Mucosa of gallbladder (tissue), 1 donor: ENCODE measurements at regions not wholly inside any gene's neighbourhood (a gene's known extent, or its start where the extent isn't known, plus 50 kb on each side); places are given as distances from the start of the nearest gene placed in this dataset.
"Not testable (repeated sequence)": the region's sequence is repeated elsewhere in the genome, so short reads cannot be mapped to it uniquely, and the experiment has no call there.

Experiments
- DNase-seq: peaks from one replicate; pipeline ENCODE4 v3.0.0-alpha.2; 2020; ENCODE audit warnings: low spot score
- donor health status: DM: no; HTN: no; CAD: no.

DNA sequence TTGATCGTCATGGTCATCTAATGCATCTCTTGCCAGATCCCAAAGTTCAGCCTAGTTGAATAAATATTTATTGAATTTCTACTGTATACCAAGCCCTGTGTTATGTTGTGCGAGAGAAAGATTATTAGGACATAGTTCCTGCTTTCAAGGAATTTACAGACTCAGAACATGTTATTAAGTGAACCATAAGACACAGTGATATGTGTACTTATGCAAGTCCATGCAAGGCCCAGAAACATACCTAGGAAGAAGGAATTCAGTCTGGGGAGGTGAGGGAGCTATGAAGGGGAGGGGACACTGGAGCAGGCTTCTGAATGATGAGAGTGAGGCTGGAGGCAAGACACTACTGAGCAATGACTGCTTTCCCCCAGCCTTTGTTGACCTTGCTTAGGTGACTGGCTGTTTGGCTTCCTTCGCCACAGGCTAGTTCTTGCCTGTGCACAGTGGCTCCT, 81.4 kb downstream of the ACAA2 start:
- DNase-seq = no peak

DNA sequence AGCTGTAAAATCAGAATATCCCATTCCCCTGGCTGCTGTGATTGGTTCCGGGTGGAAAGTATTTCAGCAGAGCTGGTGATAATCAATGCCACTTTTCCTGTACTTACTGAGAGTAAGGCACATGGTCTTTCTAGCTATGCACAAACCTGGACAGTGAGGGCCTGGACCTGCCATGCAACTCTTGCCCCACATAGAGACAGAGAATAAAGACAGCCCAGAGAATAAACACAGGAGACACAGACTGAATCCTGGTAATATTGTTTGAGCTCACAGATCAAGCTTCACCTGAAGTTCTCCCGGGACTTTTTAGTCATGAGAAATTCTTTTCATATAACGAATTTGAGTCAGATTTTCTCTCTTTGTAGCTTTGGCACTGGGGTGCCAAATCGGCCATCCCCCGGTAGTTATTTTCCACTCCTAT, 81.9 kb downstream of the ACAA2 start:
- DNase-seq = no peak

DNA sequence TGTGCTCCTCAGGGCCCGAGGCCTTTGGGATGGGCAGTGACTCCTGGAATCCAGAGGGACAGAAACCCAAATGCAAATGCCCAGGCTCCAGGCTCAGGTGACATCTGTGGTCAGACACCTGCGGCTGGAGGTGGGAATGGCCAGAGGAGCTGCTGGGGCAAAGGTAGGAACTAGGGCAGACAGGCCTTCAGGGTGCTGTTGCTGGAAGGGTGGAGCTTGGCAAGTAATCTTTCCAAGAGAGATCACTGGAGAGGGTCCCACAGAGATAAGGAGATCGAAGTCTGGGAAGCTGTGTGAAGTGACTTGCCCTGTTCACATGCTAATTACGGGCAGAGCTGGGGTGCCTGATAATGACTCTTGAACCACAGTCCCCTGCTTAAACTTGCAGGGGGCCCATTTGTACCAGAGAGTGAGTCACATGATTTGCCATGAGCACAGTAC, 82.4 kb downstream of the ACAA2 start:
- peak; percentile 26 for DNase-seq

DNA sequence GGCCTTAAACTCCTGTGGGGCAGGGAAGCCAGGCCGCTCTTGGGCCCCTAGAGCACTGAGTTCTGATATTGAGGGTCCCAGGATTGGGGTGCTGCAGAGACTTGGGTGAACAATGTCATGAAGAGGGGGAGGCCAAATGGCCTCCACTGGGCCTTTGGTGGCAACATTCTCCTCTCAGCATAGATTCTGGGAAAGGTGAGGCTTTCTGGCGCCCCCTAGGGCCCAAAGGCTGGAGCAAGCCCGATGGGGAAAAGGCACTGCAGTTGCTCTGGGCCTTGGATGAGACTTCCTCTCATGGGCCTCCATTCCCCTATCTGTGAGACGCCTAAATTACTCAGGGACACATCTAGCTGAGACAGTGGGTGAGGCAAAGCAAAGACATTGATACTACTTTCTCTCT, 84.8 kb downstream of the ACAA2 start:
- DNase-seq = peak; percentile 58

DNA sequence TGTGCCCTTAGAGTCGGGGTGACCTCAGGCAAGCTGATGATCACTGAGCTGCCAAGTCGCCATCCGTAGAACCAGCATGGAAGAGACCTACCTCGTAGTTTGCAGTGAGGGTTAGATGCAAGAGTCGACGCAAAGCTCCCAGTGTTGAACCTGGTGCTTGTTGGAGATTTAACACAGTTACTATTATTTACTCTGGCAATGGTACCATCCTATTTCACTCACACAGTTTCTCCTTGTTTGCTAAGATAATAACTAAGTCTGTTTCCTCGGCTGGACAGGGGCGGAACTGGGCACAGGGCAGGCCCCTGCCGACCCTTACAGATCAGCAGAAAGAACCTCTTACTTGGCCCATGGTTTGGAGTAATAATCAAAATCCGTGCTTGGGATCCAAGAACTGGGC, 85.5 kb downstream of the ACAA2 start:
- DNase-seq = no peak

DNA sequence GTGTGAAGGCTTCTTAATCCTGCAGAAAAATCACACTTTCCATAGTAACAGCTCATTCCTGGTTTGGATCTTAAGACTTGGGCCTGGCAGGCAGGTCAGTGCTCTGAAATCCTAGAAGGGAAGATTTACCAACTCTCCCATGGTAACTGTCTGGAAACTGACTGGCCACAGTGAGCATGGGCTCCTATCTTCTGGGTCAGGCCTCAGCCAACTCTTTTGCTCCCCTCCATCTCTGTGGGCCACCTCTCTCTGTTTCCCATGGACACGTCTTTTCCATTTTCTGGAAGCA, 86.7 kb downstream of the ACAA2 start:
- DNase-seq = no peak

DNA sequence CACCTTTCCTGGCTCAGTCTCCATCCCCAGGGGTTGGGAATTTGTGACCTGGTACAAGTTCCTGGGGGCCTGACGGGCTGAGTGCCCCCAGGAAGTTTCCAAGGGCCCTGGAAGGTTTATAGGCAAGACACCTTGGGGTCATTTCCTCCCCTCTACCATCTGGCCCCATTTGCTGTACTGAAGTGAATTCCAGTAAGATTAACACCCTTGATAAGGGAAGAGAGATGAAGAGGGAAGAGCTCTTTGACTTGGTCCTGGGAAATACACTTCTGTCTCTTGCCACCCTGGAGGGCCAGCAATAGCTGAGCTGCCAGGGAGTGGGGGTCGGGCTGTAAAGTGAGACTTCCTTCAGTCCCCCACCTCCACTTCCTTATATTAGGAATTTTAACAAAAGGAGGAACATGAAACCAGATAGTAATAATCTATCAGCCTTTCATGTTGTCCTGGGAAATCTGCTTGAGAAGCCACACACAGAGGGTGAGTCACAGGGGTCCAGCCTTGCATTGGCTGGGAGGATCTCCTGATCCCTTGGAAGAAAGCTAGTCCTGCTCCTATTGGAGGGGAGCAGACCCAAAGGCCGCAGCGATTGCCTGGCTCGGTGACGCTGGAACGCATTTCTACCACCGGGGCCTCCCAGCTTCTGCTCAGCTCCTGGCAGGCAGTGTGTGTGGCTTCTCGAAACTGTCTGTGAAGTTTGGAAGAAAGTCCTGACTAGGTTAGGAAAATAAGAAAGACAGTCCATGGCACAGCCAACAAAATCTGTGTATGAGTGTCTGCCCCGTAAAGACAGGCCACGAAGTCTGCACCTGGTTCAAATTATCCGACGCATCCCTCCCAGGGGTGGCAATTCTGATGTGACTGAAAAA, 87.3 kb downstream of the ACAA2 start:
- peak; percentile 79 for DNase-seq

DNA sequence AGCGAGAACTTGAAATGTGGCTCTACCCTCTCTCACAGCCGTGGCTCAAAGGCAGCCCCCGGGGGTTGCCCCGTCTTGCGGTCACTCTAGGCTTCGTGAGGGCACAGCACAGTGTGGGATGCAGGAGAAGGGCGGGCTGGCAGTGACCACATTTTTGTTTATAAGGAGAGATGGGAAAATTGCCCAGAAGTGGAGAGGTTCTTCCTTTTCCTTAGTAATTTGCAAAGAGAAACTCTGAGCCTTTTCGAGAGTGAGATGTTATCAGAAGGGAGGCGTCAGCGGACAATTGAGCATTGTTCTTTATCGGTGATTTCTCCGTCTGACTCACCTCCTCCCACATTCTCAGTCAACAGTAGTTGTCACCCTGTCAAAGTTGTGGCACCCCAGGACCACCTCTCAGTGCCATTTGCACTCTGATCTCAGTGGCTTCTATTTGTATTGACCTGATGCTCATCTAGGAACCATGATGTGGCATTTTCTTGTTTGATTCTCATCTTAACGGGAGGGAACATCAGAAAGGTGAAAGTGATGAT, 89.6 kb downstream of the ACAA2 start:
- peak; percentile 62 for DNase-seq

DNA sequence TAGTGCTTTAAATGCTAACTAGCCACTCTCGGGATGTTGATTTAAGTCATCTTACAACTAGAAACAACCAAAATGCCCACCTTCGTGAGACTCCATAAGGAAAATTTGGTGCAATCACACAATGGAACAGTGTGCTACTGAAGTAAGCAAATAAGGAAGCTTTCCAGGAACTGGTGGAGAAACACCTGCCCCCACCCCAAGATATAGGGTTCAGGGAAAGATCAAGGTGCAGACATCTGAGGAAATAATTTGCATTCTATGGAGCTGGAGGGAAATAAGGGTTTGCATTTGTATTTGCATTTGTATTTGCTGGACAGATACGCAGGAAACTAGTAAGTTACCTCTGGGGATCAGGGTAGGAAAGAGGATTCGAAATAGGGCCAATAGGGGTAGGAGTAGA, 90.9 kb downstream of the ACAA2 start:
- peak; percentile 11 for DNase-seq

DNA sequence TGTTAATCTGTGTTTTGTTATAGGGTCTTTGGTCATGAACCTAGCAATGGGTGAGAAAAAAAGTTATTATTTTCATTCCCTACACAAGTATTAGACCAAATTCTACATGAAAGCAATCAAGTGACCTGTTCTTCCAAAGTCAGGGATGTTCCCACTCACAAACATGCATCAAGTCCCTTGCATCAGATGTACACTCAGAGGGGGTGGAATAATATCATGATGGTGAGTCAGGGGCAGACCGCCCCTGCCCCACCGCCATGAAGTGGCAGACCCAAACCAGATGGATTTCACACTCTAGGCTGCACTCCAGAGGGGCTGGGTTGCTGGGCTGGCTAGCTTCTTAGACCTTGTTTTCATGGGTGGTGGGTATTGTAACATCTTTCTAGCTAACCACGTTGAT, 91.4 kb downstream of the ACAA2 start:
- DNase-seq = peak; percentile 6

DNA sequence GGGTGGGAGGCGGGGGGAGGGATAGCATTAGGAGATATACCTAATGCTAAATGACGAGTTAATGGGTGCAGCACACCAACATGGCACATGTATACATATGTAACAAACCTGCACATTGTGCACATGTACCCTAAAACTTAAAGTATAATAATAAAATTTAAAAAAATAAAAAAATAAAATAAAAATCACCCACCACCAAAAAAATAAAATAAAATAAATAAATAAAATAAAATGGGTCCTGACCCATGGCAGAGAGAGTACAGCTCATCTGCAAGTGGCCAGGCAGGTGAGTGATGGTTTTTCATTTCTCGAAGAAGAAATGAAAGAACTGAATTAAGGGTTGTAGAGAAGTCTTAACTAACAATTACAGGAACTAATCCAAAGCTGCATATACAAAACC, 92.4 kb downstream of the ACAA2 start:
- DNase-seq = not testable (repeated sequence)

DNA sequence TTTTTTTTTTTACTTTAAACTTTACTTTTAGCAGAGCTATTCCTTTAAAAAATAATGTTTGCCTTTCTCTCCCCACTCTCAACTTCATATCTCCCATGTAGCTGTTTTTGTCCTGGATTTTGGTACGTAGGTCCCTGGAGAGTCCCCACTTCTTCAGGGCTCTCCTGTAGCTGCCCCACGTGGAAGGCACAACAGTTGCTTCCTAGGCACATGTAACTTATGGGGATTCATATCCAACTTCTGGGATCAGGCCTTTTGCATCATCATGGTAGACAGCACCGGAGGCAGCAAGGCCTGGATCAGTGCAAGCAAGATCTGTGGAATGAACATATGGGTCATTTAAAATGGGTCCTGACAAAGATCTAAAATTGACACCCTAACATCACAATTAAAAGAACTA, 95.7 kb downstream of the ACAA2 start:
- peak; percentile 4 for DNase-seq

DNA sequence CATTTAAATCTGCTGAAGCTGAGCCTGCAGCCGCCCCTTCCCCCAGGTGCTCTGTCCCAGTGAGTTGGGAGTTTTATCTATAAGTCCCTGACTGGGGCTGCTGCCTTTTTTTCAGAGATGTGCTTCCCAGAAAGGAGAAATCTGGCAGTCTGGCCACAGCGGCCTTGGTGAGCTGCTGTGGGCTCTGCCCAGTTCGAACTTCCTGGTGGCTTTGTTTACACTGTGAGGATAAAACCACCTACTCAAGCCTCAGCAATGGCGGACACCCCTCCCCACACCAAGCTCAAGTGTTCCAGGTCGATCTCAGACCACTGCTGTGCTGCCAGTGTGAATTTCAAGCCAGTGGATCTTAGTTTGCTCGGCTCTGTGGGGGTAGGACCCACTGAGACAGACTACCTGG, 97.3 kb downstream of the ACAA2 start:
- DNase-seq = peak; percentile 10

DNA sequence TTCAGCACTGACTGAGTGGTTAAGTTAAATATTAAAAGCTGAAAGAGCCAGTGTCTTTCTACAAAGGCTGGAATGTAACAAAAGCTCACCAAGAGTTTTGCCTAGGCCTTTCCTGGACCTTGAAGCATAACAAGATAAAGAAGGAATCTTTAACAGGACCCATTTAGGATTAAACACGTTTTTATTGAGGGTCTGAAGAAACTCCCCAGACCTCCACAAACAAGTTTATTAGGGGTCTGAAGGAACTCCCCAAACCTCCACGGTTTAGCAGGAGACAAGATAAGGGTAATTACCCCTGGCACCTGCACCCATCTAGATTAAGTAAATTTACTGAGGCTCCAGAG, 104.0 kb downstream of the ACAA2 start:
- DNase-seq = no peak

DNA sequence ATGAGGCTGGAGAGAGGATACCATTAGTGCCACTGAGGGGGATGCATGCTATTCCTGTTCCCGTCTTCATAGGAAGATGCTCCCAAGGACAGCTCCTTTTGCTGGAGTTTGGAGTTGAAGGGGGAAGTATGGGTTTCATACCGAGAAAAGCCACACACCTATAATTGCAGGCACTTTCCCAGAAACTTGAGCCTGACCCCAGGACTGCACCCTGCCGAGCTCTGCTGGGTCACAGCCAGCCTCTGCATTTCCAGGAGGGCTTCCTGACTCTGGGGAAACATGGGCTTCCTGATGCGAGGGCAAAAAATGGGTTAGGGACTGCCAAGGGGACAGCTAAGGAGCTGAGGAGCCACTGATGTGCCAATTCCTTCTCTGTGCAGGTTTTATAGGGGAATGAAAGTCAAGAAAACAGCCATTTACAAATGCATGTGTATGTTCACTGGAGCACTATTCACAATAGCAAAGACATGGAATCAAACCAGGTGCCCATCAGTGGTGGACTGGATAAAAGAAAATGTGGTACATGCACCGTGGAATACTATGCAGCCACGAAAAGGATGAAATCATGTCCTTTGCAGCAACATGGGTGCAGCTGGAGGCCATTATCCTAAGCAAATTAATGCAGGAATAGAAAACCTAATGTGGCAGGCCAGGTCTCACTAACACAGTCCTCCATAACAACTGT, 104.5 kb downstream of the ACAA2 start:
- no peak for DNase-seq

DNA sequence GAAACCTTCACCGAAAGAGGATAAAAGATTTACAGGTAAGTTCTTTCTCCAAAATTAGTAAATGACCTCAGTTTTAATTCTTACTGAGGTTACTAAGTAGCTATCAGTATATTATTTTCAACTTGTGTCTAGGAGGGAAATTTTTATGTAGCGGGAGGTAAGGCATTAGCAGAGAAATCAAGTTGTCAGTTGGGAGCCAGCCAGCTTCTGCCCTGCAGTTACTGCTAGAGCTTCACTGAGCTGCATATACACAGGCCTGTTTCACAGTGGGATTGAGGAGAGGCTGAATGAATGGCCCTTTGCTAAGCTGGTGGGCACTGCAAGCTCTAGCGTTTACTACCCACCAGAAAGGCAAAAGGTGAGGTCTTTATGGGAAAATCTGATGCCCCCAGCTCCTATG, 105.7 kb downstream of the ACAA2 start:
- no peak for DNase-seq

DNA sequence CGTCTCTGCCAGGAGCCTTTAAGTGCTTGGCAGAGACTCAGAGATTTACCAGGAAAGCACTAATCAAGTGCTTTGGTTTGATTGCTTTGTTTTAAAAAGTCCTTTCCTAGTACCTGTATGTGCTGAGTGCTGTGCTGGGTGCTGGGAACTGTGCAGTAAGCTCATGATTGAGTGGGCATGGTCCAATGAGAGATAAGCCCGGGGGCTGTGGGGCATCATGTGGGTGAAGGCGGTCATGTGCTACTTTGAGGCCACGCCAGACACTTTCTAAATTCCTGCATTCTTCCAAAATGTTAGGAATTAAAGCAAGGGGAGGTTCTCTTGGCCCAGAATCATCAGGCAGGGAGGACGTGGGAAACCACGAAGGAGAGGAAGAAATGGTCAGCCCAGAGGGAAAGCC, 109.0 kb downstream of the ACAA2 start:
- no peak for DNase-seq

DNA sequence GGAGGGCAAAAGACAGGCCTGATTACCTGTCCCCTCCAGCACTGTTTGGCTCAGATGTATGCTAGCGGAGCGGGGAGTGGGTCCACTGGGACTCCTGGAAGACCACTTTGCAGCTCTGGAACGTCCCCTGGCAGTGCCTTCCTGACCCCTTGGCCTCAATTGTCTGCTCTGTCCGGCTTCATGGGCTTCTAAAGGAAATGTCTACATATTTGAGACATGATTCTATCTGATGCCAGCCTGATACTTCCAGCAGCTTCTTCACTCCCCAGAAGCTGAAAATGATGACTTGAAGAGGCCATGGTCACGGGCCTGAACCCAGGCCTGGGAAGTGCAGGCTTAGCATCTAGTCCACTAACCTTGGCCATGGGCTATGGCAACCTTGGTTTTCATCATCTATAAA, 112.1 kb downstream of the ACAA2 start:
- no peak for DNase-seq

DNA sequence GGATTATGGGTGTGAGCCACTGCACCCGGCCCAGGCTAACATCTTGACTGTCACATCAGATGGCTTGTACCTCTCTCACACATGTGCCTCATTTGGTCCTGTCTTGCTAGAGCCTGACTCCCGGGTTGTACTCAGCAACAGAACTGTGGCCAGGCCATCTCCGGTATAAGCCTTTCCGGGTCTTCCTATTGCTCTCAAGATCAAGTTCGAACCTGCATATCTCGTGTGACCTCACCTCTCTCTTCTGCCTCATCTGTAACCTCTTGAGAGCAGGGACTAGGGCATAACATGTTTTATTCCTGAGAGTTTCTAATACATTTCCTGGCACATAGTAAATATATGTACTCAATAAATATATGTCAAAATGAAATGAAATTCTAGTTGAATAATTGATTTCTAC, 114.0 kb downstream of the ACAA2 start:
- no peak for DNase-seq

DNA sequence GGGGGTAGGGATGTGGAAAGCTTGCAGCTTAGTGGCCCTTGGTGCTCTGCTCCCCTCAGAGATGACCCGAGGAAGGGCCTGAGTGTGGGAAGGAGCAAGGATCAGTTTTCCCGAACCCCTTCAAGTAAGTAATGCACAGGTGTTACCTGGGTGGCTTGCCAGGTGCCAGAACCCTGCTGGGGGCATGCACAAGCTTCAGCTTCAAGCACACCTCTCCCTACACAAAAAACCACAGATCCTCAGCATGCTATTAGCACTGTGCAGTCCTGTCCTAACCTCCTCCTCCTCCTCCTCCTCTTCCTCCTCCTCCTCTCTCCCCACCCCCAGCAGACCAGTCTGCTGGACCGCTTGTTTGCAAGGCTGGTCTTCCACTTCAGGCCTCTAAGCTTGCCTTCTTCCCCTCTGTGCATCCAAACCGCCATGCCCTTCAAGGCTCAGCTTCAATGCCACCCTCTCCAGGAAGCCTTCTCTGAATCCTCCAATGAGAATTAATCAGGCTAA, 114.8 kb downstream of the ACAA2 start:
- no peak for DNase-seq

DNA sequence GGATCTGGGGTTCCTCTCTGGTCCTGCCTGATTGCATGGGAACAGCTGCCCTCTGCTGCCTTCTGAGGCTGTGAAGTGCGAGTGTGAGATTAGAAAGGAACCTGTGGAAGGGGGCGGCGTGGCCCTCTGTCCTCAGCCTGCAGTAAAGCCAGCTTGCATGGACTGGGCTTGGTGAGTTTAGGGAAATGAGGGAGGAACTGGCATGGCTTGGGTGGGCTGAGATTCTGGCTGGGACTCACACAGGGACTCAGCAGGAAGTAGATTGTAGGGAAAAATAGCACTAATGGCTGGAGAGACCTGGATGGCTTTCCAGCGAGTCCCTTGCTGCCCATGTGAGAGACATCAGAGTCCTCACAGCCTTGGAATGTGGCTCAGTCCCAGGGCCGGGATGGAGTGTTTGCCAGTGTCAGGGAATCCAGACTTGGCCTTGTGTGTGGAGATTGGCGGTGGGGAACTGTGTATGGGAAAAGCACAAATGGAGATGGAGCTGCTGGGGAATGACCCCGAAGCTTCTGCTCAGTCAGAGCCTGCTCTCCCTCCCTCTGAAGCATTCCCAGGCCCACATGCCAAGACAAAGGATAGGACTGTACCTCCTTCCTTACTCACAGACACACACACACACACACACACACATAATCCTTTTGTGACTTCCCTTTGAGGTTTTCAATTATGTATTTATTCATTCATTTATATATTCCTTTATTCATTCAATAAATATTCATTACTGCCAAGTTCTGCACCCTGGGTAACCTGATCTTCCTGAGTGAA, 115.4 kb downstream of the ACAA2 start:
- DNase-seq = no peak

DNA sequence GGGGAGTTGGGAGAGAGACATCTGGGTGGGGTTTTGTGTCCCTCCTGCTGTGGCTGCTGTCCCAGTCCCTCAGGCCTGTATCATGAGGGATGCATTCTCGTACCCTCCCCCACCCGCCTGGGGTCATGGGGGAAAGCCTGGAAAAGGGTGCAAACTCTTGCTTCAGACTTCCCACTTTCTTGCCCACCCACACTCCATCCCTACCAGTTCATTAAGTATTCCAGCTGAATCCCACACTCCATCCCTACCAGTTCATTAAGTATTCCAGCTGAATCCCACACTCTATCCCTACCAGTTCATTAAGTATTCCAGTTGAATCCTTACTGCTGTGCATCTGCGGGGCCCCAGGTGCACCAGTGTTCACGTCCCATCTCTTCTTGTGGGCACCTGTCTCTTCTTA, 116.3 kb downstream of the ACAA2 start:
- no peak for DNase-seq
